B cell (primary cell): ENCODE measurements at regions not wholly inside any gene's neighbourhood (a gene's known extent, or its start where the extent isn't known, plus 50 kb on each side); places are given as distances from the start of the nearest gene placed in this dataset.
"Not testable (repeated sequence)": the region's sequence is repeated elsewhere in the genome, so short reads cannot be mapped to it uniquely, and the experiment has no call there.

Experiments used
- ATAC-seq: fragments of 200-7000 bp; cut with Tn5 transposase; one replicate; pipeline ENCODE4 v1.10.0; 2021; ENCODE audit warnings: low read depth, mild to moderate bottlenecking, moderate number of reproducible peaks, moderate library complexity
- CTCF ChIA-PET: fragments of 350-600 bp; sonication (Branson Sonifier 250); formaldehyde crosslinking; loops from one replicate; lab custom pipeline; 2021; ENCODE audit warnings: antibody characterized with exemption, inconsistent platforms; lab: Charles Lee
- POLR2A ChIA-PET: fragments of 350-600 bp; sonication (Branson Sonifier 250); formaldehyde crosslinking; loops from one replicate; lab custom pipeline; 2021; ENCODE audit warnings: antibody characterized with exemption; lab: Charles Lee
- DNase-seq: peaks from one replicate; pipeline ENCODE4 v3.0.0; 2013
- H2AFZ ChIP-seq: 2 replicates; pipeline ENCODE4 v1.6.1; 2012; ENCODE audit warnings: mild to moderate bottlenecking, low read depth, low read length; ENCODE audit not compliant: insufficient read depth, poor library complexity, severe bottlenecking
- H3K27ac ChIP-seq, 2 donors: 1 replicate in 1 of 2; 2 replicates in 1 of 2; pipeline ENCODE4 v1.5.1; 2012 to 2013; ENCODE audit warnings: low read length in 2 of 2, mild to moderate bottlenecking in 2 of 2, moderate library complexity in 1 of 2
- H3K27me3 ChIP-seq, 4 experiments: fragments of 200-600 bp in 1 of 4; sonication (generic) in 1 of 4; replicated peaks in 1 of 4; 1 replicate in 2 of 4; 2 replicates in 2 of 4; pipeline versions ENCODE4 v1.6.1 to v1.7.0; 2013 to 2016; ENCODE audit warnings: low read length in 3 of 4, mild to moderate bottlenecking in 2 of 4, mixed read lengths in 1 of 4, moderate library complexity in 1 of 4; ENCODE audit not compliant: insufficient read depth in 4 of 4, control insufficient read depth in 3 of 4; ENCODE audit errors: control extremely low read depth in 1 of 4
- H3K36me3 ChIP-seq, 2 experiments: replicated peaks in 1 of 2; 1 replicate in 1 of 2; 2 replicates in 1 of 2; pipeline versions ENCODE4 v1.6.1 to v1.7.1; 2013; ENCODE audit warnings: low read length in 1 of 2; ENCODE audit not compliant: insufficient read depth in 2 of 2, control insufficient read depth in 1 of 2; ENCODE audit errors: control extremely low read depth in 1 of 2, extremely low read depth in 1 of 2
- H3K4me1 ChIP-seq, 2 donors: fragments of 200-600 bp in 1 of 2; sonication (generic) in 1 of 2; 1 replicate in 1 of 2; 2 replicates in 1 of 2; pipeline versions ENCODE4 v1.5.1 to v1.6.1; 2013 to 2017; ENCODE audit warnings: low read length in 2 of 2; ENCODE audit not compliant: control insufficient read depth in 2 of 2, insufficient read depth in 2 of 2
- H3K4me2 ChIP-seq: replicated peaks from 2 replicates; pipeline ENCODE3; 2012; ENCODE audit warnings: mild to moderate bottlenecking, low read depth, low read length; ENCODE audit not compliant: poor library complexity, severe bottlenecking
- H3K4me3 ChIP-seq, 5 experiments: fragments of 200-600 bp in 1 of 5; sonication (generic) in 1 of 5; 1 replicate in 3 of 5; 2 replicates in 2 of 5; pipeline versions ENCODE4 v1.5.1 to v1.7.0; 2011 to 2016; ENCODE audit warnings: low read length in 4 of 5, mild to moderate bottlenecking in 4 of 5, low read depth in 2 of 5, control low read depth in 1 of 5, moderate library complexity in 1 of 5; ENCODE audit not compliant: insufficient read depth in 1 of 5; ENCODE audit errors: control extremely low read depth in 1 of 5, extremely low read depth in 1 of 5
- H3K79me2 ChIP-seq: fragments of 200-600 bp; sonication (generic); one replicate; pipeline ENCODE4 v1.6.0; 2016; ENCODE audit warnings: low read length; ENCODE audit not compliant: control insufficient read depth, insufficient read depth
- H3K9ac ChIP-seq: fragments of 200-600 bp; sonication (generic); 2 replicates; pipeline ENCODE4 v1.6.1; 2017; ENCODE audit warnings: mild to moderate bottlenecking, low read length, moderate library complexity
- H3K9me3 ChIP-seq, 3 donors: one replicate each; pipeline versions ENCODE4 v1.6.1 to v1.7.1; 2013; ENCODE audit warnings: low read length in 2 of 3; ENCODE audit not compliant: control insufficient read depth in 2 of 3, insufficient read depth in 1 of 3; ENCODE audit errors: control extremely low read depth in 1 of 3
- H4K20me1 ChIP-seq: 2 replicates; pipeline ENCODE4 v1.6.0; 2012; ENCODE audit warnings: mild to moderate bottlenecking, low read length; ENCODE audit not compliant: insufficient read depth, control insufficient read depth, poor library complexity, severe bottlenecking
- H3K27ac Mint-ChIP-seq: one replicate; pipeline ENCODE4 v1.8.0; 2021; ENCODE audit warnings: mixed read lengths
- H3K27me3 Mint-ChIP-seq: one replicate; pipeline ENCODE4 v1.8.0; 2021; ENCODE audit warnings: mixed read lengths
- H3K4me1 Mint-ChIP-seq: one replicate; pipeline ENCODE4 v1.8.0; 2021; ENCODE audit warnings: mixed read lengths
- H3K4me3 Mint-ChIP-seq: one replicate; pipeline ENCODE4 v1.8.0; 2021; ENCODE audit warnings: mixed read lengths
- H3K9me3 Mint-ChIP-seq: one replicate; pipeline ENCODE4 v1.8.0; 2022; ENCODE audit warnings: mixed read lengths; ENCODE audit not compliant: insufficient read depth
- EZH2 ChIP-seq: IDR thresholded peaks from 2 replicates; pipeline ENCODE4 v1.6.1; 2012; ENCODE audit warnings: borderline replicate concordance, low read depth, mild to moderate bottlenecking, moderate library complexity, low read length; ENCODE audit not compliant: insufficient read depth, poor library complexity, severe bottlenecking
- WGBS: methylation state at CpG from one replicate; pipeline ENCODE4 v1.1.5; 2013; ENCODE audit warnings: missing lambda C conversion rate; ENCODE audit not compliant: insufficient coverage; 5-methylcytosine and 5-hydroxymethylcytosine counted together
- intact Hi-C: fragments of 100-400 bp; cut with micrococcal nuclease; formaldehyde crosslinking; loops from one replicate; pipeline ENCODE4 v1.10.0; 2022
- TF ChIP-seq, protein P1 (sequence below): fragments of 200-600 bp; IDR thresholded peaks from one replicate; pipeline ENCODE4 v1.8.0; 2022; ENCODE audit warnings: antibody characterized with exemption, mild to moderate bottlenecking

DNA sequence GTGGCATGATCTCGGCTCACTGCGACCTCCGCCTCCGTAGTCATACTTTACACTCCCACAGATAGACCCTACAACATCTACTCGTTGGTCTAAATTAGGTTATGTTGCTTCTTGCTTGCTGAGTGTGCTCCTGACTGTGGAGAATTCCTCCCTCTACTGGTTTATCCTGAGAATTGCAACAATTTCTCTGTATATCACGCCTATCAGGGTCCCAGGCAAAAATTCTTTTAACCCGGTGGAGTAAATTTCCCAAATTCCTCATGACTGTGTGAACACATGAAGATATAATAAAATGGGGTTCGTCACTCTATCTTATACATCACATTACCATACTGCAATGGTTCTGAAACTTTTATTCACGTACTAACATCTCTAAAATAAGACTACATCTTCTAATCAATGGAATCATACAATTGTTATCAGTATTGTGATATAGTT is 156.7 kb downstream of the EVA1A start:
- Histone ChIP-seq H3K9ac (no peak overlapping the region), H3K9me3 (no peaks in the 10 kb centered on the region), H3K36me3 (no peaks in the 10 kb centered on the region), H2AFZ (no peak overlapping the region), H3K4me1 (no peaks in the 10 kb centered on the region), H3K27ac (no peak overlapping the region), H3K4me3 (no peak overlapping the region), H3K4me2 (no peak overlapping the region), H4K20me1 (peaks cover 6% of the 10 kb centered on the region), H3K27me3 (no peaks in the 10 kb centered on the region), H3K79me2 (peaks cover 22% of the 10 kb centered on the region)
- intact Hi-C loops: loop anchor here (1.0 to 5.0 kb wide), 6 partner anchors 62 to 712 kb away; partner anchors contain the start of gene TACR1
- Mint-ChIP-seq H3K9me3 (no peaks in the 10 kb centered on the region), H3K27me3 (no peaks in the 10 kb centered on the region), H3K4me1 (peaks cover 19% of the 10 kb centered on the region), H3K27ac (no peak overlapping the region), H3K4me3 (no peak overlapping the region)
- DNase-seq (peak; percentile 65), ATAC-seq (peak; percentile 83)
- POLR2A ChIA-PET: no interaction called here
- CTCF ChIA-PET: interaction anchor here (0.8 to 5.0 kb wide), 8 partner anchors 11 to 484 kb away, joined by 3 to 31 read pairs (median 15); partner anchors contain the start of gene TACR1
- 7% methylated on average over 3 of the region's 9 CpGs for WGBS
- TF ChIP-seq EZH2: no peak
- TF ChIP-seq, protein P1, sequence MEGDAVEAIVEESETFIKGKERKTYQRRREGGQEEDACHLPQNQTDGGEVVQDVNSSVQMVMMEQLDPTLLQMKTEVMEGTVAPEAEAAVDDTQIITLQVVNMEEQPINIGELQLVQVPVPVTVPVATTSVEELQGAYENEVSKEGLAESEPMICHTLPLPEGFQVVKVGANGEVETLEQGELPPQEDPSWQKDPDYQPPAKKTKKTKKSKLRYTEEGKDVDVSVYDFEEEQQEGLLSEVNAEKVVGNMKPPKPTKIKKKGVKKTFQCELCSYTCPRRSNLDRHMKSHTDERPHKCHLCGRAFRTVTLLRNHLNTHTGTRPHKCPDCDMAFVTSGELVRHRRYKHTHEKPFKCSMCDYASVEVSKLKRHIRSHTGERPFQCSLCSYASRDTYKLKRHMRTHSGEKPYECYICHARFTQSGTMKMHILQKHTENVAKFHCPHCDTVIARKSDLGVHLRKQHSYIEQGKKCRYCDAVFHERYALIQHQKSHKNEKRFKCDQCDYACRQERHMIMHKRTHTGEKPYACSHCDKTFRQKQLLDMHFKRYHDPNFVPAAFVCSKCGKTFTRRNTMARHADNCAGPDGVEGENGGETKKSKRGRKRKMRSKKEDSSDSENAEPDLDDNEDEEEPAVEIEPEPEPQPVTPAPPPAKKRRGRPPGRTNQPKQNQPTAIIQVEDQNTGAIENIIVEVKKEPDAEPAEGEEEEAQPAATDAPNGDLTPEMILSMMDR: peak; percentile 95

- TF ChIP-seq, protein P1: no peak
- TF ChIP-seq EZH2: no peak
- no peak overlapping the region for H3K27ac ChIP-seq
- peaks cover 40% of the 10 kb centered on the region for H3K79me2 ChIP-seq
- ChIA-PET POLR2A (no interaction called here), CTCF (no interaction called here)
- Mint-ChIP-seq H3K9me3 (no peaks in the 10 kb centered on the region), H3K4me3 (no peak overlapping the region), H3K27ac (no peak overlapping the region), H3K27me3 (no peaks in the 10 kb centered on the region), H3K4me1 (peaks cover 20% of the 10 kb centered on the region)
- H3K9me3 ChIP-seq: no peaks in the 10 kb centered on the region
- intact Hi-C loops: no loop called here
- H4K20me1 ChIP-seq: no peaks in the 10 kb centered on the region
- no peak overlapping the region for H3K4me3 ChIP-seq
- ATAC-seq (no peak), DNase-seq (no peak)
- no peak overlapping the region for H2AFZ ChIP-seq
- no peaks in the 10 kb centered on the region for H3K27me3 ChIP-seq
- H3K36me3 ChIP-seq: no peaks in the 10 kb centered on the region
- WGBS: no CpG with 5 or more reads among the region's 2 CpGs
- no peaks in the 10 kb centered on the region for H3K4me1 ChIP-seq
- H3K4me2 ChIP-seq: no peak overlapping the region
- no peak overlapping the region for H3K9ac ChIP-seq
Measured at GRCh38 chr2:75396314-75396713, 164.4 kb downstream of the EVA1A start.

- H3K4me2 ChIP-seq, H3K9me3 Mint-ChIP-seq, H3K4me1 ChIP-seq, H2AFZ ChIP-seq, H3K4me3 Mint-ChIP-seq, H3K4me3 ChIP-seq, intact Hi-C loops, H3K27me3 Mint-ChIP-seq, DNase-seq, H4K20me1 ChIP-seq, H3K27ac ChIP-seq, H3K27me3 ChIP-seq, ATAC-seq, POLR2A ChIA-PET, H3K9ac ChIP-seq, CTCF ChIA-PET, H3K9me3 ChIP-seq, H3K27ac Mint-ChIP-seq, H3K36me3 ChIP-seq: not testable (repeated sequence)
- peaks cover 35% of the 10 kb centered on the region for H3K4me1 Mint-ChIP-seq
- 83% methylated on average over 1 of the region's 2 CpGs for WGBS
- H3K79me2 ChIP-seq: peaks cover 40% of the 10 kb centered on the region
Measured at GRCh38 chr2:75394764-75395163, 166.0 kb downstream of the EVA1A start.
